Loucy (cell line): ENCODE measurements at regions not wholly inside any gene's neighbourhood (a gene's known extent, or its start where the extent isn't known, plus 50 kb on each side); places are given as distances from the start of the nearest gene placed in this dataset.

Source experiments
- H2AFZ ChIP-seq: fragments of 200-600 bp; sonication (generic); 2 replicates; pipeline ENCODE4 v1.6.0; 2016; ENCODE audit warnings: antibody characterized with exemption, mild to moderate bottlenecking, low read length, moderate library complexity
- H3F3A ChIP-seq: fragments of 200-600 bp; 2 replicates; pipeline ENCODE4 v1.6.0; 2016; ENCODE audit warnings: antibody characterized with exemption, low read depth, mild to moderate bottlenecking
- H3K27me3 ChIP-seq: fragments of 200-600 bp; sonication (generic); 2 replicates; pipeline ENCODE4 v1.6.1; 2014; ENCODE audit warnings: low read length, mild to moderate bottlenecking; ENCODE audit not compliant: insufficient read depth, poor library complexity, severe bottlenecking
- H3K36me3 ChIP-seq: fragments of 200-600 bp; sonication (generic); 2 replicates; pipeline ENCODE4 v1.6.1; 2016; ENCODE audit warnings: low read length; ENCODE audit not compliant: insufficient read depth
- H3K4me1 ChIP-seq: fragments of 200-600 bp; sonication (generic); 2 replicates; pipeline ENCODE4 v1.5.1; 2014; ENCODE audit warnings: low read length, mild to moderate bottlenecking; ENCODE audit not compliant: insufficient read depth, poor library complexity, severe bottlenecking
- H3K4me2 ChIP-seq: fragments of 200-600 bp; sonication (generic); 2 replicates; pipeline ENCODE4 v1.6.0; 2014; ENCODE audit warnings: antibody characterized with exemption, low read length, low read depth, mild to moderate bottlenecking; ENCODE audit not compliant: poor library complexity, severe bottlenecking
- H3K4me3 ChIP-seq: fragments of 200-600 bp; sonication (generic); 2 replicates; pipeline ENCODE4 v1.5.1; 2014; ENCODE audit warnings: low read length, mild to moderate bottlenecking, mixed read lengths; ENCODE audit not compliant: poor library complexity, severe bottlenecking
- H3K79me2 ChIP-seq: fragments of 200-600 bp; sonication (generic); 2 replicates; pipeline ENCODE4 v1.6.1; 2014; ENCODE audit warnings: low read length; ENCODE audit not compliant: insufficient read depth
- H3K9ac ChIP-seq: fragments of 200-600 bp; sonication (generic); 2 replicates; pipeline ENCODE4 v1.6.0; 2014; ENCODE audit warnings: mild to moderate bottlenecking, low read depth, low read length, moderate library complexity; ENCODE audit not compliant: poor library complexity, severe bottlenecking
- H3K9me2 ChIP-seq: fragments of 200-600 bp; sonication (generic); replicated peaks from 2 replicates; pipeline ENCODE4 v1.6.1; 2016; ENCODE audit warnings: low read depth, low read length, mixed read lengths
- H3K9me3 ChIP-seq: fragments of 200-600 bp; sonication (generic); 2 replicates; pipeline ENCODE4 v1.6.1; 2014; ENCODE audit warnings: mild to moderate bottlenecking, antibody characterized with exemption, low read length, low read depth; ENCODE audit not compliant: insufficient read depth
- H4K20me1 ChIP-seq: fragments of 200-600 bp; sonication (generic); 2 replicates; pipeline ENCODE4 v1.6.0; 2014; ENCODE audit warnings: antibody characterized with exemption, low read length, mild to moderate bottlenecking; ENCODE audit not compliant: insufficient read depth, poor library complexity, severe bottlenecking
- EZH2phosphoT487 ChIP-seq: fragments of 200-600 bp; IDR thresholded peaks from 2 replicates; pipeline ENCODE4 v1.6.1; 2018; ENCODE audit warnings: antibody characterized with exemption, mild to moderate bottlenecking, moderate library complexity, borderline replicate concordance
- TF ChIP-seq, protein P1 (sequence below): fragments of 200-600 bp; sonication (generic); conservative IDR thresholded peaks from 2 replicates; pipeline ENCODE4 v1.5.1; 2014; ENCODE audit warnings: mild to moderate bottlenecking, antibody characterized with exemption, low read length

DNA sequence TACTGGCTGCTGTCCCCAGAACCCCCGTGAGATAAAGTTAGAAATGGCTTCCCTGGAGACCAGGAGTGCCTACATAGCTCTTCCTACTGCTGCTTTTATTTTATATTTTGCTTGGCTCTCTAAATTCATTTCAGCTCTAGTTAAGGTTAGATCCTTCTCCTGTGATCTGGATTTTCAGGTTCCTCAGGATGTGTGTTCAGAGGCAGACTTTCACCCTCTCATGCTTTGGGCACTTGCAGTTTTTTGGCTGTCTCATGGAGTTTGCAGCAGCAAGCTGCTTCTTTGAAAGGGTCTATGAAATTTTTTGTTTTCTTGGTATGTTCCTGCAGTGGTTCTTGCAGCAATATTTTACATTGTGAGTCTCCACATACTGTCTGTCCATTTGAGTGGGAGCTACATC, 93.3 kb downstream of the ATP23 start:
- Histone ChIP-seq H3K36me3 (no peaks in the 10 kb centered on the region), H3K27me3 (no peaks in the 10 kb centered on the region), H3K9me2 (no peaks in the 10 kb centered on the region), H3K4me1 (no peaks in the 10 kb centered on the region), H3K4me3 (no peak overlapping the region), H3K9me3 (no peaks in the 10 kb centered on the region; the same call in 1 of the 2 replicates), H4K20me1 (no peaks in the 10 kb centered on the region), H3K79me2 (no peaks in the 10 kb centered on the region), H3F3A (no peaks in the 10 kb centered on the region), H3K4me2 (no peak overlapping the region), H2AFZ (no peak overlapping the region), H3K9ac (no peak overlapping the region)
- no peak for TF ChIP-seq EZH2phosphoT487

DNA sequence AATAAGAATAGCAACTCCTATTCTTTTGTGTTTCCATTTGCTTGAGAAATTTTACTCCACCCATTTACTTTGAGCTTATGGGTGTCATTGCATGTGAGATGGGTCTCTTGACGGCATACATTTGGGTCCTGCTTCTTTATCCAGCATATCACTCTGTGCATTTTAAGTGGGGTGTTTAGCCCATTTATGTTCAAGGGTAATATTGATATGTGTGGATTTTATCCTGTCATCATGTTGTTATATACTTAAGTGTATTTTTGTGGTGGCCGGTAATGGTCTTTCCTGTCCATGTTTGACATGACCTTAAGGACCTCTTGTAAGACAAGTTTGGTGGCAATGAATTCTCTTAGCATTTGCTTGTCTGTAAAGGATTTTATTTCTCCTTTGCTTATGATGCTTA, 100.1 kb downstream of the ATP23 start:
- TF ChIP-seq EZH2phosphoT487, result no peak
- TF ChIP-seq, protein P1, sequence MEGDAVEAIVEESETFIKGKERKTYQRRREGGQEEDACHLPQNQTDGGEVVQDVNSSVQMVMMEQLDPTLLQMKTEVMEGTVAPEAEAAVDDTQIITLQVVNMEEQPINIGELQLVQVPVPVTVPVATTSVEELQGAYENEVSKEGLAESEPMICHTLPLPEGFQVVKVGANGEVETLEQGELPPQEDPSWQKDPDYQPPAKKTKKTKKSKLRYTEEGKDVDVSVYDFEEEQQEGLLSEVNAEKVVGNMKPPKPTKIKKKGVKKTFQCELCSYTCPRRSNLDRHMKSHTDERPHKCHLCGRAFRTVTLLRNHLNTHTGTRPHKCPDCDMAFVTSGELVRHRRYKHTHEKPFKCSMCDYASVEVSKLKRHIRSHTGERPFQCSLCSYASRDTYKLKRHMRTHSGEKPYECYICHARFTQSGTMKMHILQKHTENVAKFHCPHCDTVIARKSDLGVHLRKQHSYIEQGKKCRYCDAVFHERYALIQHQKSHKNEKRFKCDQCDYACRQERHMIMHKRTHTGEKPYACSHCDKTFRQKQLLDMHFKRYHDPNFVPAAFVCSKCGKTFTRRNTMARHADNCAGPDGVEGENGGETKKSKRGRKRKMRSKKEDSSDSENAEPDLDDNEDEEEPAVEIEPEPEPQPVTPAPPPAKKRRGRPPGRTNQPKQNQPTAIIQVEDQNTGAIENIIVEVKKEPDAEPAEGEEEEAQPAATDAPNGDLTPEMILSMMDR, result no peak
- Histone ChIP-seq H3K4me3 (no peak overlapping the region), H3F3A (no peaks in the 10 kb centered on the region), H3K9me3 (no peaks in the 10 kb centered on the region; the same call in 1 of the 2 replicates), H3K4me2 (no peak overlapping the region), H3K9me2 (no peaks in the 10 kb centered on the region), H3K27me3 (no peaks in the 10 kb centered on the region), H3K4me1 (no peaks in the 10 kb centered on the region), H4K20me1 (no peaks in the 10 kb centered on the region), H2AFZ (no peak overlapping the region), H3K36me3 (no peaks in the 10 kb centered on the region), H3K79me2 (no peaks in the 10 kb centered on the region), H3K9ac (no peak overlapping the region)

DNA sequence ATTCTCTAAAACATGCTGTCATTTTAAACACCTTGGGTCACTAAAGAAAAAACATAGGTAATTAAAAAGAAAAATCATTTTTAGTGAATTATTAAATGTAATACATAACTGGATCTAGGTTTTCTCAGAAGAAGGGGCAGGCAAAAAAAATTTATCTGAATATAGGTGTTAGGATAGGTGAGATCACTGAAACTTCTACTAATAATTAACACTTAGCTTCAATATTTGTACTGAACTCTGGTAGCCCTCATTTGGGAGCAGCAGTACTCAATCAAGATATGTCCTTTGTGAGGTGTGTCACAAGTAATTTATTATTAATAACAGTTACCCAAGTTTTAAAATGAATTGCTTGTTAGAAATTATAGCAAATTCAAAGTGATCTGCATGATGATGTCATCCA, 103.6 kb downstream of the ATP23 start:
- Histone ChIP-seq H3K36me3 (no peaks in the 10 kb centered on the region), H3K4me1 (no peaks in the 10 kb centered on the region)
- no peak for TF ChIP-seq EZH2phosphoT487
- TF ChIP-seq, protein P1, result no peak

DNA sequence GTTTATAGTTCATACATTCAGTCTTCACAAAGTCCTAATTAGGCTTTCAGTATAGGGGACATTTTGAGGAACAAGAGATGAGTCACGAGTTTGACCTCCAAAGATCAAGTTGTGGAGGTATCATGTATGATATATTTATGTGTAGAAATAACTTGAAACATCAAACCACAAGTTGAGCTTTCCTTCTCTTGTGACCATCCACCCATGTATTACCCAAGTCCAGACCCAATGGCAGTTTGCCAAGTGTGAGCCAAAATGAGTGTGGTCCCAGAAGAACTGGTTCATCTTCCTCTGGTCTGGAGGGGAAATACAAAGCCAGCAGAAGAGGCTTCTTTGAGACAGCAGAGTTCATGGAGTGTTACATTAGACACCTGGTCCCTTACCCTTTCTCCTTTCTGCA, 104.9 kb downstream of the ATP23 start:
- TF ChIP-seq, protein P1, result no peak
- no peak for TF ChIP-seq EZH2phosphoT487
- H4K20me1 ChIP-seq, result no peaks in the 10 kb centered on the region
- H2AFZ ChIP-seq, result no peak overlapping the region
- H3K4me3 ChIP-seq, result no peak overlapping the region
- H3K27me3 ChIP-seq, result no peaks in the 10 kb centered on the region
- H3K36me3 ChIP-seq, result no peaks in the 10 kb centered on the region
- no peaks in the 10 kb centered on the region for H3F3A ChIP-seq
- no peak overlapping the region for H3K9ac ChIP-seq
- no peak overlapping the region for H3K4me2 ChIP-seq
- H3K9me2 ChIP-seq, result no peaks in the 10 kb centered on the region
- no peaks in the 10 kb centered on the region for H3K79me2 ChIP-seq
- H3K9me3 ChIP-seq, result no peaks in the 10 kb centered on the region; the same call in 1 of the 2 replicates
- no peaks in the 10 kb centered on the region for H3K4me1 ChIP-seq

More for the DNA sequence above, 103.6 kb downstream of the ATP23 start:
- Histone ChIP-seq H3K4me3 (no peak overlapping the region), H3K9ac (no peak overlapping the region), H3K9me2 (no peaks in the 10 kb centered on the region), H3K27me3 (no peaks in the 10 kb centered on the region), H3K79me2 (no peaks in the 10 kb centered on the region), H3K4me2 (no peak overlapping the region), H2AFZ (no peak overlapping the region), H3F3A (no peaks in the 10 kb centered on the region), H4K20me1 (no peaks in the 10 kb centered on the region), H3K9me3 (no peaks in the 10 kb centered on the region; the same call in 1 of the 2 replicates)
